Endodermal cell (in vitro differentiated cells): ENCODE measurements at regions not wholly inside any gene's neighbourhood (a gene's known extent, or its start where the extent isn't known, plus 50 kb on each side); places are given as distances from the start of the nearest gene placed in this dataset.

ENCODE experiments used
- DNase-seq: peaks from one replicate; pipeline ENCODE4 v3.0.0-alpha.2; 2017
- H3K27ac ChIP-seq: 2 replicates; pipeline ENCODE4 v1.5.1; 2013; ENCODE audit warnings: mild to moderate bottlenecking, low read depth, low read length, moderate library complexity
- H3K27me3 ChIP-seq: 2 replicates; pipeline ENCODE4 v1.6.1; 2013; ENCODE audit warnings: mild to moderate bottlenecking, low read length, moderate library complexity; ENCODE audit not compliant: insufficient read depth, control insufficient read depth, poor library complexity, severe bottlenecking
- H3K36me3 ChIP-seq: 2 replicates; pipeline ENCODE4 v1.7.0; 2013; ENCODE audit warnings: mild to moderate bottlenecking, low read length, moderate library complexity; ENCODE audit not compliant: control insufficient read depth, insufficient read depth
- H3K4me1 ChIP-seq: one replicate; pipeline ENCODE4 v1.7.0; 2013; ENCODE audit warnings: low read length; ENCODE audit not compliant: control insufficient read depth, insufficient read depth
- H3K4me3 ChIP-seq: 2 replicates; pipeline ENCODE4 v1.5.1; 2013; ENCODE audit warnings: mild to moderate bottlenecking, low read length, moderate library complexity
- H3K9ac ChIP-seq: 2 replicates; pipeline ENCODE4 v1.6.1; 2013; ENCODE audit warnings: mild to moderate bottlenecking, low read length, moderate library complexity; ENCODE audit not compliant: poor library complexity, severe bottlenecking; ENCODE audit errors: extremely low read depth
- H3K9me3 ChIP-seq: 2 replicates; pipeline ENCODE4 v1.6.1; 2013; ENCODE audit warnings: mild to moderate bottlenecking, low read length, moderate library complexity; ENCODE audit not compliant: control insufficient read depth
- H3K27ac Mint-ChIP-seq: 2 replicates; pipeline ENCODE4 v1.8.0; 2020; ENCODE audit warnings: mixed read lengths
- H3K27me3 Mint-ChIP-seq: 2 replicates; pipeline ENCODE4 v1.8.0; 2021; ENCODE audit warnings: mild to moderate bottlenecking, mixed read lengths; ENCODE audit not compliant: insufficient read depth
- H3K36me3 Mint-ChIP-seq: 2 replicates; pipeline ENCODE4 v1.8.0; 2020; ENCODE audit warnings: low read depth, mixed read lengths
- H3K4me1 Mint-ChIP-seq: 2 replicates; pipeline ENCODE4 v1.8.0; 2020; ENCODE audit warnings: mixed read lengths
- H3K4me3 Mint-ChIP-seq: 2 replicates; pipeline ENCODE4 v1.8.0; 2020; ENCODE audit warnings: mild to moderate bottlenecking, moderate library complexity, mixed read lengths
- H3K9me3 Mint-ChIP-seq: 2 replicates; pipeline ENCODE4 v1.8.0; 2020; ENCODE audit warnings: mild to moderate bottlenecking, mixed read lengths
- CTCF ChIP-seq: fragments of 200-600 bp; sonication (generic); conservative IDR thresholded peaks from 2 replicates; pipeline ENCODE4 v1.5.0; 2021; ENCODE audit warnings: antibody characterized with exemption, mild to moderate bottlenecking
- WGBS, 2 experiments: methylation state at CpG; one replicate each; pipeline versions ENCODE4 v1.1.5 to v1.1.7; 2013; ENCODE audit warnings: missing lambda C conversion rate in 2 of 2, mixed read lengths in 1 of 2; ENCODE audit not compliant: insufficient coverage in 1 of 2, insufficient read length in 1 of 2; 5-methylcytosine and 5-hydroxymethylcytosine counted together

DNA sequence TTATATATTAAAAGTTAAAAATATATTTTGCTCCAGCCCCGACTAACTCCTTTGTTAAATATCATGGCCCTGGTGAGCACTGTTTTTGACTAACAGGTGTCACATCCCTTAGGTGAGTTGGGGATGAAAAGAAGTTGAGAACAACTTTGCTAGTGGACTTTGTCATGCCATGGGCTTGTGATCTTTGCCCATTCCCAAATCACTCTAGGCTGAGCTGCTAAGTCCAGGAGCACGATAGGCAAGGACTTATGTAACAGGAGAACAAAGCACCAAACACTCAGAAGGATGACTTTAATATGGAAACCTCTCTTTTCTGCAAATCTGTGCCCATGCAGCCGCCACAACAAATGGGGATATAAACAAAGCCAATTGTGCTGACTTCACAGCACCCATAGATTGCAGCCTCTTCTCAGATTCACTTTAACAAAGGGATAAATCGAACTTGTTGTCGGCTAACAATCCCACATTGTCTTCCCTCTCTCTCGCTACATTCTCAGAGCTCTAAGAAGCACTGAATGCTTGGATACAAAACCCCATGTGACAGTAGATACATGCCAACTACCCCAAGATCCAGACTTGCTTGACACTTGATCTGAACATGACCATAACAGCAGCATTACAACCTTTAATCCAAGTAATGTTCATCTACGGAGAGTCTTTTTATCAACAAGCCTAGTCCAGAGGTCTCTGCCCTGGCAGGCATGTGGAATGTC is 86.8 kb upstream of the CD180 start:
- Mint-ChIP-seq H3K4me3 (no peak overlapping the region), H3K36me3 (peaks cover 3% of the 10 kb centered on the region), H3K27me3 (no peaks in the 10 kb centered on the region), H3K4me1 (peaks cover 19% of the 10 kb centered on the region), H3K27ac (no peak overlapping the region), H3K9me3 (peaks cover 18% of the 10 kb centered on the region)
- no peaks in the 10 kb centered on the region for H3K27me3 ChIP-seq
- DNase-seq = no peak
- no peak overlapping the region for H3K4me3 ChIP-seq
- H3K27ac ChIP-seq = no peak overlapping the region
- no peak overlapping the region for H3K9ac ChIP-seq
- WGBS, 2 experiments = 92 to 93% methylated on average over 6 to 7 of the region's 7 CpGs
- no peaks in the 10 kb centered on the region for H3K4me1 ChIP-seq
- H3K36me3 ChIP-seq = no peaks in the 10 kb centered on the region
- TF ChIP-seq CTCF = no peak
- H3K9me3 ChIP-seq = peaks cover 12% of the 10 kb centered on the region

GRCh38 chr5:67281874-67282273 is 85.3 kb upstream of the CD180 start:
- DNase-seq = no peak
- TF ChIP-seq CTCF = no peak
- no peaks in the 10 kb centered on the region for H3K27me3 ChIP-seq

DNA sequence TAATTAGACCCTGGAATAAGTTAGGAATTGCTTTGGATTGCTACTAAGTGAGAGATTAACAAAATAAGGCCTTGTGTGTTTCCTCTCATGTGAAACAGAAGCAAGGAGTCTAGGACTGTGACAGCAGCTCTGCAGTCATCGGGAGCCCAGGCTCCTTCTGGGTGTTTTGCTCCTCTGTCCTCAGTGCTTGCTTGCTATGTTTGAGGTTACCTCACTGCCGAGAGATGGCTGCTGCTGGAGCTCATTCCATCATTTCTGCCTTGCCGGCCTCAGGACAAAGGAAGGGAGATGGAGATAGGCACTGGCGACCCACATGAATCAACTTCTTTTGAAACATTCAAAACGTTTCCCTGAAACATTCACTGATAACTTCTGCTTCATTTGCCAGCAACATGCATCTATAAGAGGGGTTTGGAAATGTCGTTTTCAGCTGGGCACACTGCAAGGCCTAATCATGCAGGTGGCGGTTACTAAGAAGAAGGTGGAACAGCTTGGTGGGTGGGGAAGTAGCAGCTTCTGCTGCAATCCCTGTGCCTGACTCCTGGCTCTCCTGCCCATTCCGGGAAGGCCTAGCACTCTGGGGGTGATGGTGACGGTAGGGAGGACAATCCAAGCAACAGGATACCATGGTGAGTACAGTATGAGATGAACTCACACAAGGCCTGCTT is 77.2 kb upstream of the CD180 start:
- Mint-ChIP-seq H3K9me3 (peaks cover 33% of the 10 kb centered on the region), H3K27me3 (no peaks in the 10 kb centered on the region), H3K4me1 (no peaks in the 10 kb centered on the region), H3K27ac (no peak overlapping the region), H3K36me3 (peaks cover 4% of the 10 kb centered on the region), H3K4me3 (no peak overlapping the region)
- no peak overlapping the region for H3K9ac ChIP-seq
- H3K27ac ChIP-seq = no peak overlapping the region
- no peak overlapping the region for H3K4me3 ChIP-seq
- 95% methylated on average over 4 to 9 of the region's 9 CpGs for WGBS, 2 experiments
- H3K9me3 ChIP-seq = peaks cover 12% of the 10 kb centered on the region
- no peak for DNase-seq
- H3K27me3 ChIP-seq = no peaks in the 10 kb centered on the region
- H3K36me3 ChIP-seq = no peaks in the 10 kb centered on the region
- TF ChIP-seq CTCF = no peak
- no peaks in the 10 kb centered on the region for H3K4me1 ChIP-seq

More at GRCh38 chr5:67281874-67282273, 85.3 kb upstream of the CD180 start:
- Mint-ChIP-seq H3K36me3 (peaks cover 5% of the 10 kb centered on the region), H3K4me1 (peaks cover 8% of the 10 kb centered on the region), H3K27ac (no peak overlapping the region), H3K27me3 (no peaks in the 10 kb centered on the region), H3K4me3 (no peak overlapping the region), H3K9me3 (peaks cover 32% of the 10 kb centered on the region)
- Histone ChIP-seq H3K9me3 (peaks cover 20% of the 10 kb centered on the region), H3K27ac (no peak overlapping the region), H3K4me1 (no peaks in the 10 kb centered on the region), H3K9ac (no peak overlapping the region), H3K4me3 (no peak overlapping the region), H3K36me3 (no peaks in the 10 kb centered on the region)
- WGBS, 2 experiments = 84 to 88% methylated on average over 1 to 2 of the region's 2 CpGs
